ENCODE measurements at regions not wholly inside any gene's neighbourhood (a gene's known extent, or its start where the extent isn't known, plus 50 kb on each side); places are given as distances from the start of the nearest gene placed in this dataset.

GRCh38 chr1:214862421-214862820 is 220.1 kb upstream of the KCNK2 start:
- TF ChIP-seq FOS (IDR thresholded peaks at IDR 0.05; ENCODE audit: low read depth, low read length) = no peak
- TF ChIP-seq CHD1 (IDR thresholded peaks at IDR 0.05; ENCODE audit: low read depth, low read length) = no peak
- TF ChIP-seq, protein P1, sequence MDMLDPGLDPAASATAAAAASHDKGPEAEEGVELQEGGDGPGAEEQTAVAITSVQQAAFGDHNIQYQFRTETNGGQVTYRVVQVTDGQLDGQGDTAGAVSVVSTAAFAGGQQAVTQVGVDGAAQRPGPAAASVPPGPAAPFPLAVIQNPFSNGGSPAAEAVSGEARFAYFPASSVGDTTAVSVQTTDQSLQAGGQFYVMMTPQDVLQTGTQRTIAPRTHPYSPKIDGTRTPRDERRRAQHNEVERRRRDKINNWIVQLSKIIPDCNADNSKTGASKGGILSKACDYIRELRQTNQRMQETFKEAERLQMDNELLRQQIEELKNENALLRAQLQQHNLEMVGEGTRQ (IDR thresholded peaks at IDR 0.05; ENCODE audit: low read depth, low read length) = no peak
- no peak for TF ChIP-seq CEBPB (IDR thresholded peaks at IDR 0.05; ENCODE audit: low read depth, low read length)
- no peak for TF ChIP-seq MXI1 (IDR thresholded peaks at IDR 0.05; ENCODE audit: borderline replicate concordance, low read depth, low read length)
- no peak for TF ChIP-seq RAD21 (IDR thresholded peaks at IDR 0.05; ENCODE audit: low read length)
- TF ChIP-seq SMC3 (IDR thresholded peaks at IDR 0.05; ENCODE audit: low read depth, low read length) = no peak
- no peak for TF ChIP-seq MAZ (IDR thresholded peaks at IDR 0.05; ENCODE audit: borderline replicate concordance, low read depth, low read length)
- no peak for TF ChIP-seq RFX5 (IDR thresholded peaks at IDR 0.05; ENCODE audit: low read depth, low read length)
- TF ChIP-seq POLR2A (IDR thresholded peaks at IDR 0.05; ENCODE audit: low read depth, low read length) = no peak
- no peak for TF ChIP-seq NFE2L2 (IDR thresholded peaks at IDR 0.05; ENCODE audit: low read depth, low read length)
- TF ChIP-seq CTCF (conservative IDR thresholded peaks at IDR 0.05; ENCODE audit: low read depth, low read length) = no peak
- no peak for TF ChIP-seq ELK1 (IDR thresholded peaks at IDR 0.05; ENCODE audit: borderline replicate concordance, low read depth, low read length)
- TF ChIP-seq BHLHE40 (IDR thresholded peaks at IDR 0.05; ENCODE audit: low read depth, low read length) = no peak
- no peak for TF ChIP-seq MAFK (IDR thresholded peaks at IDR 0.05; ENCODE audit: low read depth, low read length)

More at GRCh38 chr1:214862421-214862820, 220.1 kb upstream of the KCNK2 start:
- no peak overlapping the region; the same call in 1 of the 2 replicates for H3K4ac ChIP-seq (ENCODE audit: low read depth, low read length)
- ChIA-PET POLR2A (ENCODE audit: unreplicated experiment) (no interaction called here), CTCF (no interaction called here)
- H4K8ac ChIP-seq (ENCODE audit: low read depth in 2 of 2, low read length in 2 of 2) = peak overlapping the region; percentile 10 to 65; a peak in 2 of 4 replicates
- dilution Hi-C loops (cut with HindIII; ENCODE audit: low sequenced_read_pairs, unreplicated experiment) = no loop called here
- intact Hi-C loops (cut with micrococcal nuclease) = no loop called here
- H3K9me3 ChIP-seq (ENCODE audit: control insufficient read depth, insufficient read depth, low read length) = no peaks in the 10 kb centered on the region
- H3K9ac ChIP-seq (ENCODE audit: low read depth, low read length) = no peak overlapping the region
- no peaks in the 10 kb centered on the region for H3K79me1 ChIP-seq (ENCODE audit: low read depth in 1 of 2, low read length in 2 of 2)
- H3K4me3 ChIP-seq (ENCODE audit: insufficient read depth, low read depth, low read length) = no peak overlapping the region
- H3K4me1 ChIP-seq (ENCODE audit: control insufficient read depth, insufficient read depth, low read length) = peaks cover 4% of the 10 kb centered on the region; the same call in 1 of the 2 replicates
- H3K9me1 ChIP-seq (ENCODE audit: insufficient read depth, low read length) = peaks cover 4% of the 10 kb centered on the region; the same call in 1 of the 2 replicates
- no peak overlapping the region for H3K23ac ChIP-seq (ENCODE audit: low read depth, low read length)
- no peaks in the 10 kb centered on the region for H4K20me1 ChIP-seq (ENCODE audit: insufficient read depth, low read length)
- no peak overlapping the region for H2AFZ ChIP-seq (replicated peaks; ENCODE audit: low read length, poor library complexity)
- H2AK9ac ChIP-seq (replicated peaks; ENCODE audit: low read depth, low read length, poor library complexity) = no peak overlapping the region
- no peaks in the 10 kb centered on the region for H3K27me3 ChIP-seq (ENCODE audit: control insufficient read depth, insufficient read depth, low read length)
- DNase-seq (peak; percentile 74), ATAC-seq (ENCODE audit: low read depth) (0 out of 2 replicates have a peak, but pooled peaks have one; percentile 21)
- peak overlapping the region; percentile 42; the same call in 1 of the 2 replicates for H2BK120ac ChIP-seq (ENCODE audit: low read depth, low read length)
- no peak overlapping the region for H4K91ac ChIP-seq (ENCODE audit: insufficient read depth, low read depth, low read length)
- BruUV-seq (replicated peaks) = no TSS peak
- peak overlapping the region; percentile 75; the same call in 1 of the 2 replicates for H3K18ac ChIP-seq (ENCODE audit: low read depth, low read length)
- peak overlapping the region; percentile 94; the same call in 1 of the 2 replicates for H4K5ac ChIP-seq (ENCODE audit: low read depth, low read length)
- H2BK5ac ChIP-seq (ENCODE audit: low read depth, low read length, poor library complexity, severe bottlenecking) = peak overlapping the region; percentile 89
- H2BK15ac ChIP-seq (ENCODE audit: low read depth, low read length) = no peak overlapping the region
- no peak overlapping the region for H3K14ac ChIP-seq (replicated peaks; ENCODE audit: low read depth, low read length)
- no peak overlapping the region for H3K56ac ChIP-seq (ENCODE audit: extremely low read depth, insufficient read depth, low read length)
- H2BK20ac ChIP-seq (ENCODE audit: low read depth, low read length) = no peak overlapping the region
- peak overlapping the region; percentile 44; the same call in 1 of the 2 replicates for H3K4me2 ChIP-seq (ENCODE audit: low read depth, low read length)
- in situ Hi-C loops (cut with MboI; ENCODE audit: low sequenced_read_pairs) = no loop called here
- no CpG with 5 or more reads among the region's 2 CpGs for WGBS, 2 experiments (ENCODE audit: extremely low coverage in 2 of 2, insufficient read length in 1 of 2)
- no peak overlapping the region for H2AK5ac ChIP-seq (ENCODE audit: low read depth, low read length)
- no peak overlapping the region for H3K27ac ChIP-seq (ENCODE audit: insufficient read depth, low read length)
- H3K36me3 ChIP-seq (ENCODE audit: control insufficient read depth, insufficient read depth, low read length) = no peaks in the 10 kb centered on the region

Data from IMR-90 (cell line).